K562 (cell line): ENCODE measurements at regions not wholly inside any gene's neighbourhood (a gene's known extent, or its start where the extent isn't known, plus 50 kb on each side); places are given as distances from the start of the nearest gene placed in this dataset.

Source experiments
- ATAC-seq: fragments of 200-7000 bp; cut with Tn5 transposase; 3 replicates; pipeline ENCODE4 v1.9.1; 2020; ENCODE audit warnings: moderate library complexity
- BruUV-seq: library from RNA; stranded (reverse); fragments of 400-500 nt; replicated peaks from 2 replicates; lab custom pipeline; 2021; lab: Mats Ljungman, UMichigan
- CTCF ChIA-PET: fragments of 300-600 bp; formaldehyde crosslinking; extraction: SDS; loops from one replicate; lab custom pipeline; 2021; ENCODE audit warnings: low intra/inter-chr PET ratio; lab: Yijun Ruan, JAX
- POLR2A ChIA-PET: fragments of 300-600, 350-650 bp; sonication (Branson Sonifier 250); formaldehyde crosslinking; extraction: SDS; loops from one replicate; lab custom pipeline; 2021; ENCODE audit warnings: antibody characterized with exemption, inconsistent platforms; lab: Yijun Ruan, JAX
- DNase-seq, 4 experiments: peaks; one replicate each; pipeline versions ENCODE4 v3.0.0 to v3.0.0-alpha.2; 2011 to 2018; ENCODE audit warnings: low spot score in 3 of 4, mixed read lengths in 3 of 4; ENCODE audit errors: extremely low read depth in 1 of 4
- FAIRE-seq: peaks from 2 replicates; lab custom pipeline; 2011; peaks lifted over from hg19 to GRCh38; lab: Jason Lieb, UNC
- H2AFZ ChIP-seq: 2 replicates; pipeline ENCODE4 v1.6.0; 2011; ENCODE audit warnings: low read depth, low read length, control low read depth, inconsistent platforms
- H3K27ac ChIP-seq: fragments of 200-600 bp; 3 replicates; pipeline ENCODE4 v1.8.0; 2011; ENCODE audit warnings: low read depth, mild to moderate bottlenecking, control low read depth, inconsistent platforms, low read length, moderate library complexity, mixed read lengths; ENCODE audit errors: extremely low read depth
- H3K27me3 ChIP-seq, 2 experiments: fragments of 300-600 bp in 1 of 2; 2 replicates in 1 of 2; 3 replicates in 1 of 2; pipeline versions ENCODE4 v1.6.0 to v1.8.0; 2011; ENCODE audit warnings: inconsistent platforms in 2 of 2, low read length in 2 of 2, mild to moderate bottlenecking in 1 of 2, mixed read lengths in 1 of 2, moderate library complexity in 1 of 2; ENCODE audit not compliant: control insufficient read depth in 2 of 2, insufficient read depth in 2 of 2
- H3K36me3 ChIP-seq: fragments of 300-600 bp; 3 replicates; pipeline ENCODE4 v1.8.0; 2011; ENCODE audit warnings: mild to moderate bottlenecking, low read length, inconsistent platforms; ENCODE audit not compliant: control insufficient read depth, insufficient read depth
- H3K4me1 ChIP-seq, 2 experiments: fragments of 200-600 bp in 1 of 2; replicated peaks in 1 of 2; 2 replicates in 1 of 2; 3 replicates in 1 of 2; pipeline versions ENCODE4 v1.5.1 to v1.8.0; 2011; ENCODE audit warnings: inconsistent platforms in 2 of 2, low read length in 2 of 2, mild to moderate bottlenecking in 1 of 2, mixed read lengths in 1 of 2, moderate library complexity in 1 of 2; ENCODE audit not compliant: control insufficient read depth in 2 of 2, insufficient read depth in 2 of 2
- H3K4me2 ChIP-seq: 2 replicates; pipeline ENCODE4 v1.6.1; 2011; ENCODE audit warnings: low read length, control low read depth, inconsistent platforms, mixed read lengths; ENCODE audit not compliant: insufficient read depth
- H3K4me3 ChIP-seq: fragments of 200-600 bp; sonication (generic), shearing (Covaris generic); 2 replicates; pipeline ENCODE4 v1.5.1; 2016; ENCODE audit warnings: control low read depth, inconsistent platforms
- H3K79me2 ChIP-seq: fragments of 200-600 bp; 3 replicates; pipeline ENCODE4 v1.8.0; 2011; ENCODE audit warnings: low read length, inconsistent platforms; ENCODE audit not compliant: control insufficient read depth, insufficient read depth
- H3K9ac ChIP-seq, 2 experiments: 2 replicates each; pipeline versions ENCODE4 v1.6.0 to v1.6.1; 2011; ENCODE audit warnings: low read depth in 2 of 2, low read length in 2 of 2, control low read depth in 1 of 2, inconsistent platforms in 1 of 2, mild to moderate bottlenecking in 1 of 2, mixed read lengths in 1 of 2; ENCODE audit not compliant: insufficient read depth in 1 of 2
- H3K9me1 ChIP-seq: one replicate; pipeline ENCODE4 v1.6.0; 2011; ENCODE audit warnings: inconsistent platforms, mild to moderate bottlenecking, low read length, moderate library complexity; ENCODE audit not compliant: control insufficient read depth, insufficient read depth
- H3K9me3 ChIP-seq: replicated peaks from 2 replicates; pipeline ENCODE4 v1.5.1; 2011; ENCODE audit warnings: low read depth, low read length, inconsistent platforms; ENCODE audit not compliant: control insufficient read depth, insufficient read depth
- H4K20me1 ChIP-seq: replicated peaks from 2 replicates; pipeline ENCODE4 v1.6.1; 2011; ENCODE audit warnings: low read length, inconsistent platforms, mixed read lengths; ENCODE audit not compliant: control insufficient read depth, insufficient read depth
- BRF2 ChIP-seq: IDR thresholded peaks from 3 replicates; pipeline ENCODE4 v1.6.1; 2011; ENCODE audit warnings: borderline replicate concordance, mild to moderate bottlenecking; ENCODE audit not compliant: insufficient read length, insufficient read depth
- E2F4 ChIP-seq: sonication (generic); formaldehyde crosslinking; IDR thresholded peaks from 2 replicates; pipeline ENCODE4 v1.8.0; 2022; ENCODE audit warnings: mild to moderate bottlenecking, low read depth, missing genetic modification reagents
- GMEB1 ChIP-seq: fragments of 250-450 bp; sonication (Bioruptor Pico); IDR thresholded peaks from 2 replicates; pipeline ENCODE4 v1.4.0; 2020; ENCODE audit warnings: mild to moderate bottlenecking
- GTF2A2 ChIP-seq: IDR thresholded peaks from 2 replicates; pipeline ENCODE4 v1.6.1; 2016; ENCODE audit warnings: mild to moderate bottlenecking, missing genetic modification characterization, missing compliant biosample characterization
- MTA1 ChIP-seq: fragments of 450-650 bp; IDR thresholded peaks from 2 replicates; pipeline ENCODE4 v1.6.1; 2017; ENCODE audit warnings: borderline replicate concordance
- MYC ChIP-seq, 2 experiments: fragments of 250-450 bp in 1 of 2; sonication (Bioruptor Pico) in 1 of 2; IDR thresholded peaks; 2 replicates each; pipeline versions ENCODE4 v1.5.1 to v1.6.1; 2012 to 2021; ENCODE audit warnings: low read depth in 2 of 2, borderline replicate concordance in 1 of 2, improper control_type of control experiment in 1 of 2, low read length in 1 of 2, mild to moderate bottlenecking in 1 of 2, moderate library complexity in 1 of 2
- NFE2L1 ChIP-seq: fragments of 450-650 bp; IDR thresholded peaks from 2 replicates; pipeline ENCODE4 v1.6.1; 2016; ENCODE audit warnings: missing genetic modification characterization, low read depth, mild to moderate bottlenecking, missing compliant biosample characterization, moderate library complexity, borderline replicate concordance
- PATZ1 ChIP-seq: fragments of 250-450 bp; sonication (Bioruptor Pico); IDR thresholded peaks from 2 replicates; pipeline ENCODE4 v1.5.0; 2020; ENCODE audit warnings: mild to moderate bottlenecking, borderline replicate concordance
- PHB ChIP-seq: fragments of 250-450 bp; sonication (Bioruptor Pico); IDR thresholded peaks from 2 replicates; pipeline ENCODE4 v1.5.0; 2021
- PRMT5 ChIP-seq: sonication (generic); formaldehyde crosslinking; IDR thresholded peaks from 2 replicates; pipeline ENCODE4 v1.5.0; 2020; ENCODE audit warnings: missing genetic modification reagents
- ZNF184 ChIP-seq: sonication (generic); formaldehyde crosslinking; IDR thresholded peaks from 2 replicates; pipeline ENCODE4 v1.5.0; 2020; ENCODE audit warnings: missing genetic modification reagents
- ZNF398 ChIP-seq: fragments of 250-450 bp; sonication (Bioruptor Pico); IDR thresholded peaks from 2 replicates; pipeline ENCODE4 v1.8.0; 2021; ENCODE audit warnings: moderate library complexity, mild to moderate bottlenecking, inconsistent platforms
- WGBS: fragments of 100-300 bp; shearing (Covaris generic); methylation state at CpG from one replicate; pipeline ENCODE4 v1.1.6; 2016; ENCODE audit warnings: low coverage, mixed read lengths; ENCODE audit not compliant: insufficient coverage; ENCODE audit errors: missing lambda C conversion rate; 5-methylcytosine and 5-hydroxymethylcytosine counted together
- in situ Hi-C: fragments of 300-500 bp; cut with MboI; formaldehyde crosslinking; loops from 4 replicates; pipeline ENCODE4 v1.15.0; 2018; ENCODE audit warnings: inconsistent platforms, mixed read lengths
- intact Hi-C: fragments of 100-400 bp; cut with micrococcal nuclease; formaldehyde crosslinking; loops from 2 replicates; pipeline ENCODE4 v1.14.2; 2022

GRCh38 chr1:226790545-226791181, 51.6 kb upstream of the ITPKB start:
- Histone ChIP-seq H3K79me2 (no peaks in the 10 kb centered on the region), H4K20me1 (no peaks in the 10 kb centered on the region), H3K36me3 (no peaks in the 10 kb centered on the region), H3K27me3 (peaks cover 22 to 23% of the 10 kb centered on the region in 2 experiments), H3K9me1 (no peaks in the 10 kb centered on the region), H3K4me3 (no peak overlapping the region), H3K4me1 (no peaks in the 10 kb centered on the region), H3K4me2 (no peak overlapping the region), H3K27ac (no peak overlapping the region), H3K9me3 (no peaks in the 10 kb centered on the region), H3K9ac (no peak overlapping the region), H2AFZ (no peak overlapping the region)
- in situ Hi-C loops: no loop called here
- FAIRE-seq: no peak
- no TSS peak for BruUV-seq
- 4% methylated on average over 6 of the region's 6 CpGs for WGBS
- no peak for DNase-seq
- CTCF ChIA-PET: no interaction called here
- intact Hi-C loops: no loop called here
- POLR2A ChIA-PET: interaction anchor here (0.7 to 2.6 kb wide), 2 partner anchors 10 to 19 kb away, joined by 3 to 7 read pairs; no protein-coding TSS in a partner anchor
- no peak for ATAC-seq
- TF ChIP-seq E2F4 (no peak), BRF2 (no peak), MYC (IDR thresholded peaks at IDR 0.05; ENCODE audit: low read depth, low read length) (no peak), MYC (CRISPR knock-in tag; IDR thresholded peaks at IDR 0.05; ENCODE audit: borderline replicate concordance, low read depth) (no peak), PHB (CRISPR knock-in tag) (no peak), PRMT5 (CRISPR knock-in tag) (no peak), ZNF184 (CRISPR knock-in tag) (no peak), GMEB1 (CRISPR knock-in tag) (no peak), ZNF398 (CRISPR knock-in tag) (no peak), GTF2A2 (tag) (no peak), PATZ1 (CRISPR knock-in tag) (no peak), NFE2L1 (tag) (no peak), MTA1 (no peak)
